ENCODE measurements at regions not wholly inside any gene's neighbourhood (a gene's known extent, or its start where the extent isn't known, plus 50 kb on each side); places are given as distances from the start of the nearest gene placed in this dataset.
"Not testable (repeated sequence)": the region's sequence is repeated elsewhere in the genome, so short reads cannot be mapped to it uniquely, and the experiment has no call there.

DNA sequence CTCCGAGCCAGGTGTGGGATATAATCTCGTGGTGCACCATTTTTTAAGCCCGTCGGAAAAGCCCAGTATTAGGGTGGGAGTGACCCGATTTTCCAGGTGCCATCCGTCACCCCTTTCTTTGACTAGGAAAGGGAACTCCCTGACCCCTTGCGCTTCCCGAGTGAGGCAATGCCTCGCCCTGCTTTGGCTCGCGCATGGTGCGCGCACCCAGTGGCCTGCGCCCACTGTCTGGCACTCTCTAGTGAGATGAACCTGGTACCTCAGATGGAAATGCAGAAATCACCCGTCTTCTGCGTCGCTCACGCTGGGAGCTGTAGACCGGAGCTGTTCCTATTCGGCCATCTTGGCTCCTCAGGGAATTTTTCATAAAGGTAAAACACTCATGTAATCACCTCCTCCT lies 63.9 kb downstream of the RWDD3 start:
- H3K27ac Mint-ChIP-seq; H3K27me3 ChIP-seq (ENCODE audit: control insufficient read depth in 1 of 2, insufficient read depth in 2 of 2, low read length in 2 of 2); H3K9me3 Mint-ChIP-seq; H3K4me1 Mint-ChIP-seq (ENCODE audit: low read depth); H3K9me3 ChIP-seq (ENCODE audit: control insufficient read depth in 1 of 2, insufficient read depth in 1 of 2, low read length in 2 of 2); CTCF ChIA-PET; DNase-seq; H3K4me1 ChIP-seq (ENCODE audit: insufficient read depth, low read length); ATAC-seq (ENCODE audit: poor library complexity); H3K4me3 Mint-ChIP-seq; intact Hi-C loops (cut with DNase I, micrococcal nuclease); H3K27me3 Mint-ChIP-seq; H3K36me3 Mint-ChIP-seq (ENCODE audit: low read depth); H3K27ac ChIP-seq (ENCODE audit: low read depth in 1 of 2, low read length in 2 of 2); H3K36me3 ChIP-seq (ENCODE audit: insufficient read depth, low read length); H3K4me3 ChIP-seq (ENCODE audit: low read length); POLR2A ChIA-PET: not testable (repeated sequence)

GRCh38 chr1:95301091-95301490 lies 67.1 kb downstream of the RWDD3 start:
- TF ChIP-seq, protein P1, sequence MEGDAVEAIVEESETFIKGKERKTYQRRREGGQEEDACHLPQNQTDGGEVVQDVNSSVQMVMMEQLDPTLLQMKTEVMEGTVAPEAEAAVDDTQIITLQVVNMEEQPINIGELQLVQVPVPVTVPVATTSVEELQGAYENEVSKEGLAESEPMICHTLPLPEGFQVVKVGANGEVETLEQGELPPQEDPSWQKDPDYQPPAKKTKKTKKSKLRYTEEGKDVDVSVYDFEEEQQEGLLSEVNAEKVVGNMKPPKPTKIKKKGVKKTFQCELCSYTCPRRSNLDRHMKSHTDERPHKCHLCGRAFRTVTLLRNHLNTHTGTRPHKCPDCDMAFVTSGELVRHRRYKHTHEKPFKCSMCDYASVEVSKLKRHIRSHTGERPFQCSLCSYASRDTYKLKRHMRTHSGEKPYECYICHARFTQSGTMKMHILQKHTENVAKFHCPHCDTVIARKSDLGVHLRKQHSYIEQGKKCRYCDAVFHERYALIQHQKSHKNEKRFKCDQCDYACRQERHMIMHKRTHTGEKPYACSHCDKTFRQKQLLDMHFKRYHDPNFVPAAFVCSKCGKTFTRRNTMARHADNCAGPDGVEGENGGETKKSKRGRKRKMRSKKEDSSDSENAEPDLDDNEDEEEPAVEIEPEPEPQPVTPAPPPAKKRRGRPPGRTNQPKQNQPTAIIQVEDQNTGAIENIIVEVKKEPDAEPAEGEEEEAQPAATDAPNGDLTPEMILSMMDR (IDR thresholded peaks at IDR 0.05): no peak
- CTCF ChIA-PET: no interaction called here
- no peaks in the 10 kb centered on the region for H3K4me1 Mint-ChIP-seq (ENCODE audit: low read depth)
- Histone ChIP-seq H3K36me3 (ENCODE audit: insufficient read depth, low read length) (no peaks in the 10 kb centered on the region), H3K4me3 (ENCODE audit: low read length) (no peak overlapping the region), H3K4me1 (ENCODE audit: insufficient read depth, low read length) (no peaks in the 10 kb centered on the region), H3K27ac (ENCODE audit: low read depth in 1 of 2, low read length in 2 of 2) (no peak overlapping the region), H3K9me3 (ENCODE audit: control insufficient read depth in 1 of 2, insufficient read depth in 1 of 2, low read length in 2 of 2) (peaks cover 0 to 6% of the 10 kb centered on the region in 2 experiments), H3K27me3 (ENCODE audit: control insufficient read depth in 1 of 2, insufficient read depth in 2 of 2, low read length in 2 of 2) (peaks cover 0 to 3% of the 10 kb centered on the region in 2 experiments)
- POLR2A ChIA-PET: no interaction called here
- ATAC-seq (ENCODE audit: poor library complexity) (no peak), DNase-seq (no peak)
- H3K4me3 Mint-ChIP-seq: no peak overlapping the region
- H3K27ac Mint-ChIP-seq: no peak overlapping the region
- no peaks in the 10 kb centered on the region for H3K36me3 Mint-ChIP-seq (ENCODE audit: low read depth)
- intact Hi-C loops (cut with DNase I, micrococcal nuclease): no loop called here
- no peaks in the 10 kb centered on the region for H3K9me3 Mint-ChIP-seq
- H3K27me3 Mint-ChIP-seq: peaks cover 7% of the 10 kb centered on the region

GRCh38 chr1:95301614-95302013 lies 67.6 kb downstream of the RWDD3 start:
- no peak overlapping the region for H3K27ac ChIP-seq (ENCODE audit: low read depth in 1 of 2, low read length in 2 of 2)
- H3K9me3 Mint-ChIP-seq: no peaks in the 10 kb centered on the region
- peaks cover 7% of the 10 kb centered on the region for H3K27me3 Mint-ChIP-seq
- no peaks in the 10 kb centered on the region for H3K4me1 Mint-ChIP-seq (ENCODE audit: low read depth)
- ATAC-seq (ENCODE audit: poor library complexity): no peak
- H3K27me3 ChIP-seq (ENCODE audit: control insufficient read depth in 1 of 2, insufficient read depth in 2 of 2, low read length in 2 of 2): peaks cover 0 to 3% of the 10 kb centered on the region in 2 experiments
- ChIA-PET CTCF (interaction anchor here (1.1 kb wide), 1 partner anchor 14 kb away, joined by 3 read pairs; no protein-coding TSS in a partner anchor), POLR2A (no interaction called here)
- no peaks in the 10 kb centered on the region for H3K36me3 Mint-ChIP-seq (ENCODE audit: low read depth)
- no peak overlapping the region for H3K4me3 ChIP-seq (ENCODE audit: low read length)
- H3K27ac Mint-ChIP-seq: no peak overlapping the region
- intact Hi-C loops (cut with DNase I, micrococcal nuclease): no loop called here
- no peaks in the 10 kb centered on the region for H3K4me1 ChIP-seq (ENCODE audit: insufficient read depth, low read length)
- H3K36me3 ChIP-seq (ENCODE audit: insufficient read depth, low read length): no peaks in the 10 kb centered on the region
- TF ChIP-seq, protein P1 (IDR thresholded peaks at IDR 0.05): no peak
- H3K9me3 ChIP-seq (ENCODE audit: control insufficient read depth in 1 of 2, insufficient read depth in 1 of 2, low read length in 2 of 2): peaks cover 0 to 6% of the 10 kb centered on the region in 2 experiments
- no peak for DNase-seq
- H3K4me3 Mint-ChIP-seq: no peak overlapping the region

DNA sequence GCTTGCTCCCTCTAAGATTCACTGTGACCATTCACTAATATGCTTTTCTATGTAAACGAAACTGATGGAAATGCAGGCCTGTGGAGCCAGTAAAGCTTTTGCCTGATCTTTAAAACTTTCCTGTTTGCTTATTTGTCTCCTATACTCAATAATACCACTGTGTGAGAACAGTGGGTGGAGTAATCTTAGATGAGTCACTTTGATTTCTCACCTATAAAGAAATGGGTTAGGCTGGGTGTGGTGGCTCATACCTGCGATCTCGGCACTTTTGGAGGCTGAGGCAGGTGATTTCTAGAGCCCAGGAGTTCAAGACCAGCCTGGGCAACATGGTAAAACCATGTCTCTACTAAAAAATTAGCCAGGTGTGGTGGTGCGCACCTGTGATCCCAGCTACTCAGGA lies 70.8 kb downstream of the RWDD3 start:
- Histone ChIP-seq H3K4me3 (ENCODE audit: low read length) (no peak overlapping the region), H3K27ac (ENCODE audit: low read depth in 1 of 2, low read length in 2 of 2) (no peak overlapping the region), H3K9me3 (ENCODE audit: control insufficient read depth in 1 of 2, insufficient read depth in 1 of 2, low read length in 2 of 2) (peaks cover 0 to 1% of the 10 kb centered on the region in 2 experiments), H3K4me1 (ENCODE audit: insufficient read depth, low read length) (no peaks in the 10 kb centered on the region), H3K36me3 (ENCODE audit: insufficient read depth, low read length) (no peaks in the 10 kb centered on the region), H3K27me3 (ENCODE audit: control insufficient read depth in 1 of 2, insufficient read depth in 2 of 2, low read length in 2 of 2) (peaks cover 5 to 15% of the 10 kb centered on the region in 2 experiments)
- no peaks in the 10 kb centered on the region for H3K4me1 Mint-ChIP-seq (ENCODE audit: low read depth)
- H3K27ac Mint-ChIP-seq: no peak overlapping the region
- intact Hi-C loops (cut with DNase I, micrococcal nuclease): no loop called here
- H3K36me3 Mint-ChIP-seq (ENCODE audit: low read depth): no peaks in the 10 kb centered on the region
- no peak overlapping the region for H3K4me3 Mint-ChIP-seq
- ChIA-PET CTCF (no interaction called here), POLR2A (no interaction called here)
- H3K27me3 Mint-ChIP-seq: peaks cover 17% of the 10 kb centered on the region
- TF ChIP-seq, protein P1 (IDR thresholded peaks at IDR 0.05): no peak
- ATAC-seq (ENCODE audit: poor library complexity) (no peak), DNase-seq (no peak)
- H3K9me3 Mint-ChIP-seq: no peaks in the 10 kb centered on the region
